H1 (cell line): ENCODE measurements at regions not wholly inside any gene's neighbourhood (a gene's known extent, or its start where the extent isn't known, plus 50 kb on each side); places are given as distances from the start of the nearest gene placed in this dataset.

ENCODE experiments used
- CTCF ChIA-PET: fragments of 300-600 bp; sonication (Branson Sonifier 250); formaldehyde crosslinking; loops from one replicate; lab custom pipeline; 2021; ENCODE audit not compliant: partially characterized antibody; lab: Charles Lee
- POLR2A ChIA-PET: fragments of 300-600 bp; sonication (Branson Sonifier 250); formaldehyde crosslinking; loops from one replicate; lab custom pipeline; 2021; ENCODE audit warnings: inconsistent platforms; ENCODE audit not compliant: partially characterized antibody; lab: Charles Lee
- DNase-seq, 2 experiments: peaks; one replicate each; pipeline versions ENCODE4 v3.0.0 to v3.0.0-alpha.2; 2010 to 2022; ENCODE audit warnings: low spot score in 2 of 2, low read depth in 1 of 2, mixed read lengths in 1 of 2
- FAIRE-seq: peaks from 2 replicates; lab custom pipeline; 2011; peaks lifted over from hg19 to GRCh38; lab: Jason Lieb, UNC
- H2AFZ ChIP-seq: 2 replicates; pipeline ENCODE4 v1.8.1; 2012; ENCODE audit warnings: low read length, inconsistent platforms
- H2AK5ac ChIP-seq: 2 replicates; pipeline ENCODE4 v1.6.1; 2013; ENCODE audit warnings: low read depth, low read length
- H2BK120ac ChIP-seq: replicated peaks from 2 replicates; pipeline ENCODE3; 2013; ENCODE audit warnings: low read depth, low read length, inconsistent platforms
- H2BK12ac ChIP-seq: 2 replicates; pipeline ENCODE4 v1.6.1; 2013; ENCODE audit warnings: low read depth, low read length
- H2BK15ac ChIP-seq: 2 replicates; pipeline ENCODE4 v1.6.1; 2013; ENCODE audit warnings: low read length
- H2BK20ac ChIP-seq: 2 replicates; pipeline ENCODE4 v1.6.1; 2013; ENCODE audit warnings: low read length
- H2BK5ac ChIP-seq: 2 replicates; pipeline ENCODE4 v1.6.1; 2013; ENCODE audit warnings: low read depth, low read length
- H3K14ac ChIP-seq: 2 replicates; pipeline ENCODE4 v1.6.1; 2013; ENCODE audit warnings: inconsistent platforms; ENCODE audit not compliant: insufficient read length
- H3K18ac ChIP-seq: 2 replicates; pipeline ENCODE4 v1.6.1; 2013; ENCODE audit warnings: low read length; ENCODE audit errors: extremely low read depth
- H3K23ac ChIP-seq: 2 replicates; pipeline ENCODE4 v1.6.1; 2013; ENCODE audit warnings: inconsistent platforms; ENCODE audit not compliant: insufficient read length
- H3K23me2 ChIP-seq: 2 replicates; pipeline ENCODE4 v1.6.1; 2013; ENCODE audit warnings: low read depth, low read length
- H3K27ac ChIP-seq: 2 replicates; pipeline ENCODE4 v1.6.1; 2011; ENCODE audit warnings: low read depth, low read length, inconsistent platforms
- H3K27me3 ChIP-seq, 4 experiments: replicated peaks in 1 of 4; 1 replicate in 1 of 4; 2 replicates in 3 of 4; pipeline versions ENCODE4 v1.6.1 to v1.8.1; 2011 to 2013; ENCODE audit warnings: low read length in 3 of 4, mild to moderate bottlenecking in 3 of 4, inconsistent platforms in 2 of 4, mixed read lengths in 2 of 4, moderate library complexity in 1 of 4; ENCODE audit not compliant: control insufficient read depth in 3 of 4, insufficient read depth in 3 of 4; ENCODE audit errors: extremely low read depth in 1 of 4
- H3K36me3 ChIP-seq, 4 experiments: 2 replicates each; pipeline versions ENCODE4 v1.6.1 to v1.8.1; 2011 to 2013; ENCODE audit warnings: mild to moderate bottlenecking in 4 of 4, low read length in 3 of 4, moderate library complexity in 2 of 4, control low read depth in 1 of 4, inconsistent platforms in 1 of 4; ENCODE audit not compliant: insufficient read depth in 4 of 4, control insufficient read depth in 2 of 4
- H3K4ac ChIP-seq: replicated peaks from 2 replicates; pipeline ENCODE3; 2013; ENCODE audit warnings: low read length, low read depth, mixed read lengths, inconsistent platforms; ENCODE audit not compliant: insufficient read length
- H3K4me1 ChIP-seq, 4 experiments: replicated peaks in 1 of 4; 1 replicate in 1 of 4; 2 replicates in 3 of 4; pipeline versions ENCODE4 v1.6.1 to v1.8.1; 2011 to 2013; ENCODE audit warnings: low read length in 3 of 4, inconsistent platforms in 2 of 4, mixed read lengths in 1 of 4; ENCODE audit not compliant: insufficient read depth in 4 of 4, control insufficient read depth in 3 of 4
- H3K4me2 ChIP-seq, 2 experiments: 2 replicates each; pipeline versions ENCODE4 v1.6.1 to v1.8.1; 2011 to 2013; ENCODE audit warnings: low read depth in 2 of 2, low read length in 2 of 2, control low read depth in 1 of 2, inconsistent platforms in 1 of 2, mild to moderate bottlenecking in 1 of 2; ENCODE audit not compliant: insufficient read depth in 1 of 2
- H3K4me3 ChIP-seq, 4 experiments: fragments of 200-600, 300-600 bp in 1 of 4; sonication (generic), shearing (Covaris generic), sonication (Bioruptor Twin) in 1 of 4; 2 replicates each; pipeline versions ENCODE4 v1.5.1 to v1.8.1; 2011 to 2016; ENCODE audit warnings: low read length in 4 of 4, low read depth in 3 of 4, control low read depth in 2 of 4, inconsistent platforms in 2 of 4, mild to moderate bottlenecking in 2 of 4, mixed read lengths in 1 of 4, moderate library complexity in 1 of 4; ENCODE audit not compliant: insufficient read depth in 2 of 4; ENCODE audit errors: extremely low read depth in 1 of 4
- H3K56ac ChIP-seq: replicated peaks from 2 replicates; pipeline ENCODE3; 2013; ENCODE audit warnings: low read depth, mild to moderate bottlenecking, mixed read lengths, low read length, inconsistent platforms; ENCODE audit not compliant: insufficient read length
- H3K79me1 ChIP-seq: 2 replicates; pipeline ENCODE4 v1.6.1; 2013; ENCODE audit warnings: low read depth, low read length, control low read depth
- H3K79me2 ChIP-seq, 2 experiments: 2 replicates each; pipeline versions ENCODE4 v1.6.1 to v1.8.1; 2012 to 2013; ENCODE audit warnings: low read length in 2 of 2, mild to moderate bottlenecking in 2 of 2, inconsistent platforms in 1 of 2; ENCODE audit not compliant: insufficient read depth in 2 of 2, control insufficient read depth in 1 of 2
- H3K9ac ChIP-seq, 4 experiments: replicated peaks in 1 of 4; 1 replicate in 1 of 4; 2 replicates in 3 of 4; pipeline versions ENCODE4 v1.6.1 to v1.8.1; 2011 to 2013; ENCODE audit warnings: low read depth in 3 of 4, low read length in 3 of 4, control low read depth in 2 of 4, mild to moderate bottlenecking in 2 of 4, moderate library complexity in 2 of 4, inconsistent platforms in 1 of 4; ENCODE audit errors: extremely low read depth in 1 of 4
- H3K9me3 ChIP-seq, 2 experiments: 2 replicates each; pipeline versions ENCODE4 v1.6.1 to v1.8.1; 2012 to 2013; ENCODE audit warnings: mild to moderate bottlenecking in 2 of 2, moderate library complexity in 2 of 2, control low read depth in 1 of 2, inconsistent platforms in 1 of 2, low read depth in 1 of 2, low read length in 1 of 2, mixed read lengths in 1 of 2; ENCODE audit not compliant: insufficient read depth in 2 of 2
- H4K20me1 ChIP-seq, 2 experiments: replicated peaks in 1 of 2; 2 replicates each; pipeline versions ENCODE3 to v1.8.1; 2011 to 2013; ENCODE audit warnings: inconsistent platforms in 2 of 2, low read length in 2 of 2, mild to moderate bottlenecking in 1 of 2; ENCODE audit not compliant: insufficient read depth in 2 of 2, control insufficient read depth in 1 of 2
- H4K5ac ChIP-seq: 2 replicates; pipeline ENCODE4 v1.6.1; 2013; ENCODE audit warnings: low read length, low read depth, mixed read lengths, inconsistent platforms; ENCODE audit not compliant: insufficient read length
- H4K8ac ChIP-seq: 2 replicates; pipeline ENCODE4 v1.8.0; 2013; ENCODE audit warnings: mild to moderate bottlenecking, moderate library complexity, low read length, inconsistent platforms; ENCODE audit not compliant: insufficient read depth; ENCODE audit errors: extremely low read depth
- H4K91ac ChIP-seq: replicated peaks from 2 replicates; pipeline ENCODE3; 2013; ENCODE audit warnings: low read length, mixed read lengths, inconsistent platforms; ENCODE audit not compliant: insufficient read length
- EP300 ChIP-seq, 2 experiments: IDR thresholded peaks; 1 replicate in 1 of 2; 2 replicates in 1 of 2; pipeline ENCODE4 v1.6.1; 2011 to 2012; ENCODE audit warnings: low read depth in 2 of 2, low read length in 2 of 2, mild to moderate bottlenecking in 2 of 2, borderline replicate concordance in 1 of 2, inconsistent platforms in 1 of 2, moderate library complexity in 1 of 2
- HDAC2 ChIP-seq, 2 experiments: fragments of 300-600 bp in 1 of 2; sonication (generic) in 1 of 2; IDR thresholded peaks; 2 replicates each; pipeline ENCODE4 v1.6.1; 2011 to 2012; ENCODE audit warnings: low read depth in 2 of 2, low read length in 2 of 2, mild to moderate bottlenecking in 2 of 2, moderate library complexity in 2 of 2, borderline replicate concordance in 1 of 2, inconsistent platforms in 1 of 2
- HDAC6 ChIP-seq: IDR thresholded peaks from one replicate; pipeline ENCODE4 v1.7.1; 2012; ENCODE audit warnings: low read depth, mild to moderate bottlenecking, inconsistent platforms, low read length, moderate library complexity
- JUN ChIP-seq: IDR thresholded peaks from 2 replicates; pipeline ENCODE4 v1.6.1; 2011; ENCODE audit warnings: low read depth, mild to moderate bottlenecking, improper control_type of control experiment, low read length
- NRF1 ChIP-seq: IDR thresholded peaks from 2 replicates; pipeline ENCODE4 v1.6.1; 2011; ENCODE audit warnings: mild to moderate bottlenecking, low read depth, low read length, improper control_type of control experiment
- POU5F1 ChIP-seq: IDR thresholded peaks from 2 replicates; pipeline ENCODE4 v1.6.1; 2011; ENCODE audit warnings: low read depth, mild to moderate bottlenecking, low read length, moderate library complexity
- RBBP5 ChIP-seq: IDR thresholded peaks from 2 replicates; pipeline ENCODE4 v1.7.1; 2012; ENCODE audit warnings: low read depth, mild to moderate bottlenecking, inconsistent platforms, low read length, moderate library complexity, borderline replicate concordance
- SUZ12 ChIP-seq: fragments of 200-600 bp; sonication (generic); IDR thresholded peaks from 2 replicates; pipeline ENCODE4 v1.6.1; 2012; ENCODE audit warnings: mild to moderate bottlenecking, inconsistent platforms, low read length, moderate library complexity, mixed read lengths
- WGBS, 2 experiments: shearing (Covaris generic) in 1 of 2; methylation state at CpG; one replicate each; pipeline versions ENCODE4 v1.1.6 to v1.1.7; 2013 to 2015; ENCODE audit warnings: low lambda C conversion rate in 2 of 2, mixed read lengths in 2 of 2, inconsistent platforms in 1 of 2, low coverage in 1 of 2, missing lambda C conversion rate in 1 of 2; ENCODE audit not compliant: insufficient replicate concordance in 2 of 2, insufficient coverage in 1 of 2, insufficient read length in 1 of 2; ENCODE audit errors: extremely low coverage in 1 of 2, missing lambda C conversion rate in 1 of 2; 5-methylcytosine and 5-hydroxymethylcytosine counted together
- TF ChIP-seq, protein P1 (sequence below): IDR thresholded peaks from 2 replicates; pipeline ENCODE4 v1.6.1; 2011; ENCODE audit warnings: low read length, improper control_type of control experiment
- TF ChIP-seq, protein P2 (sequence below), 3 experiments: IDR thresholded peaks; 1 replicate in 2 of 3; 2 replicates in 1 of 3; pipeline versions ENCODE4 v1.5.1 to v1.6.1; 2011; ENCODE audit warnings: low read length in 3 of 3, mild to moderate bottlenecking in 3 of 3, inconsistent platforms in 2 of 3, low read depth in 1 of 3, moderate library complexity in 1 of 3; ENCODE audit not compliant: insufficient read depth in 1 of 3; ENCODE audit errors: control extremely low read depth in 1 of 3

DNA sequence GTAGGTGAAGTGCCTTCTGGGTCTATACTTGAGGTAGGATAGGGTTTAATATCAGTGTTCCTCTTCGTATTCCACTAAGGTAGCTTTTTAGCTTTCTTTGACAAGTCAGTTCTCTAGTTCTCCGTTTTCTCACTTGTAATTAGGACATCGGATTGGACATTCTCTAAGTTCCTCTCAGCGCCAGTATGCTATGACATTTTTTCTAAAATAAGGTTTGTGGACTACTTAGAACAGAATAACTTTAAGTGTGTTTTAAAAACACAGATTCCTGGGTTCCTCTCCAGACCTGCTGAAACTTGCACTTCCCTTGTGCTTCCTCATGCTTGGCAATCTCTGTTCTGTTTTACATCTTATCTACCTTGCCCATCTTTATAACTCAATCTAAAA, 69.3 kb upstream of the YWHAQ start:
- no peak overlapping the region for H3K9ac ChIP-seq
- ChIA-PET POLR2A (no interaction called here), CTCF (interaction anchor here (1.1 to 1.5 kb wide), 2 partner anchors 57 to 69 kb away, joined by 3 read pairs; no protein-coding TSS in a partner anchor)
- no peaks in the 10 kb centered on the region for H3K79me2 ChIP-seq
- H2BK15ac ChIP-seq, result no peak overlapping the region
- H2BK12ac ChIP-seq, result no peak overlapping the region
- no peak overlapping the region for H2AFZ ChIP-seq
- no peak overlapping the region for H3K56ac ChIP-seq
- H2BK5ac ChIP-seq, result no peak overlapping the region
- no peak overlapping the region for H2BK20ac ChIP-seq
- H3K4me2 ChIP-seq, result no peak overlapping the region
- H3K36me3 ChIP-seq, result no peaks in the 10 kb centered on the region
- no peak overlapping the region for H4K5ac ChIP-seq
- no peak overlapping the region for H3K4ac ChIP-seq
- H4K20me1 ChIP-seq, result peaks cover 0 to 2% of the 10 kb centered on the region in 2 experiments
- no peak overlapping the region for H3K27ac ChIP-seq
- no peak overlapping the region for H4K91ac ChIP-seq
- no peaks in the 10 kb centered on the region for H3K79me1 ChIP-seq
- DNase-seq, result no peak
- WGBS, 2 experiments, result 65% methylated on average over 4 of the region's 4 CpGs; no CpG with 5 or more reads in 1 of the 2 experiments
- no peak overlapping the region for H3K14ac ChIP-seq
- no peak overlapping the region for H2AK5ac ChIP-seq
- no peak overlapping the region for H4K8ac ChIP-seq
- H3K9me3 ChIP-seq, result no peaks in the 10 kb centered on the region
- no peak overlapping the region for H3K23ac ChIP-seq
- H3K27me3 ChIP-seq, result no peaks in the 10 kb centered on the region
- no peaks in the 10 kb centered on the region for H3K23me2 ChIP-seq
- H3K18ac ChIP-seq, result no peak overlapping the region
- FAIRE-seq, result no peak
- H3K4me3 ChIP-seq, result no peak overlapping the region
- H3K4me1 ChIP-seq, result 0 out of 7 replicates have a peak, but pooled peaks cover 0 to under 1% (median 0%) of the 10 kb centered on the region in 4 experiments
- H2BK120ac ChIP-seq, result no peak overlapping the region
- TF ChIP-seq, protein P1, sequence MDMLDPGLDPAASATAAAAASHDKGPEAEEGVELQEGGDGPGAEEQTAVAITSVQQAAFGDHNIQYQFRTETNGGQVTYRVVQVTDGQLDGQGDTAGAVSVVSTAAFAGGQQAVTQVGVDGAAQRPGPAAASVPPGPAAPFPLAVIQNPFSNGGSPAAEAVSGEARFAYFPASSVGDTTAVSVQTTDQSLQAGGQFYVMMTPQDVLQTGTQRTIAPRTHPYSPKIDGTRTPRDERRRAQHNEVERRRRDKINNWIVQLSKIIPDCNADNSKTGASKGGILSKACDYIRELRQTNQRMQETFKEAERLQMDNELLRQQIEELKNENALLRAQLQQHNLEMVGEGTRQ, result no peak
- no peak for TF ChIP-seq RBBP5
- TF ChIP-seq NRF1, result no peak
- TF ChIP-seq SUZ12, result no peak
- TF ChIP-seq, protein P2, sequence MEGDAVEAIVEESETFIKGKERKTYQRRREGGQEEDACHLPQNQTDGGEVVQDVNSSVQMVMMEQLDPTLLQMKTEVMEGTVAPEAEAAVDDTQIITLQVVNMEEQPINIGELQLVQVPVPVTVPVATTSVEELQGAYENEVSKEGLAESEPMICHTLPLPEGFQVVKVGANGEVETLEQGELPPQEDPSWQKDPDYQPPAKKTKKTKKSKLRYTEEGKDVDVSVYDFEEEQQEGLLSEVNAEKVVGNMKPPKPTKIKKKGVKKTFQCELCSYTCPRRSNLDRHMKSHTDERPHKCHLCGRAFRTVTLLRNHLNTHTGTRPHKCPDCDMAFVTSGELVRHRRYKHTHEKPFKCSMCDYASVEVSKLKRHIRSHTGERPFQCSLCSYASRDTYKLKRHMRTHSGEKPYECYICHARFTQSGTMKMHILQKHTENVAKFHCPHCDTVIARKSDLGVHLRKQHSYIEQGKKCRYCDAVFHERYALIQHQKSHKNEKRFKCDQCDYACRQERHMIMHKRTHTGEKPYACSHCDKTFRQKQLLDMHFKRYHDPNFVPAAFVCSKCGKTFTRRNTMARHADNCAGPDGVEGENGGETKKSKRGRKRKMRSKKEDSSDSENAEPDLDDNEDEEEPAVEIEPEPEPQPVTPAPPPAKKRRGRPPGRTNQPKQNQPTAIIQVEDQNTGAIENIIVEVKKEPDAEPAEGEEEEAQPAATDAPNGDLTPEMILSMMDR (IDR thresholded peaks at IDR 0.05; ENCODE audit: control extremely low read depth in 1 of 3, insufficient read depth in 1 of 3, low read depth in 1 of 3, low read length in 3 of 3), result no peak
- TF ChIP-seq HDAC2 (IDR thresholded peaks at IDR 0.05; ENCODE audit: borderline replicate concordance in 1 of 2, low read depth in 2 of 2, low read length in 2 of 2), result no peak
- no peak for TF ChIP-seq POU5F1
- TF ChIP-seq JUN, result no peak
- no peak for TF ChIP-seq HDAC6
- no peak for TF ChIP-seq EP300 (IDR thresholded peaks at IDR 0.05; ENCODE audit: borderline replicate concordance in 1 of 2, low read depth in 2 of 2, low read length in 2 of 2)
